GM12875 (cell line): ENCODE measurements at regions not wholly inside any gene's neighbourhood (a gene's known extent, or its start where the extent isn't known, plus 50 kb on each side); places are given as distances from the start of the nearest gene placed in this dataset.

Source experiments
- H3K4me3 ChIP-seq: one replicate; pipeline ENCODE4 v1.5.1; 2011; ENCODE audit warnings: low read depth, low read length, control low read depth
- CTCF ChIP-seq: IDR thresholded peaks from 2 replicates; pipeline ENCODE4 v1.5.1; 2011; ENCODE audit warnings: low read depth, mild to moderate bottlenecking, control low read depth, inconsistent platforms, low read length, moderate library complexity, borderline replicate concordance; ENCODE audit not compliant: insufficient read depth

- TF ChIP-seq CTCF = no peak
Measured at GRCh38 chr16:5873221-5873620, 775.6 kb upstream of the EEF2KMT start.

GRCh38 chr16:5870886-5871691, 773.5 kb upstream of the EEF2KMT start:
- no peak overlapping the region for H3K4me3 ChIP-seq
- TF ChIP-seq CTCF = no peak

More at GRCh38 chr16:5873221-5873620, 775.6 kb upstream of the EEF2KMT start:
- H3K4me3 ChIP-seq = no peak overlapping the region

GRCh38 chr16:5867250-5867649, 769.7 kb upstream of the EEF2KMT start:
- TF ChIP-seq CTCF = no peak
- no peak overlapping the region for H3K4me3 ChIP-seq

DNA sequence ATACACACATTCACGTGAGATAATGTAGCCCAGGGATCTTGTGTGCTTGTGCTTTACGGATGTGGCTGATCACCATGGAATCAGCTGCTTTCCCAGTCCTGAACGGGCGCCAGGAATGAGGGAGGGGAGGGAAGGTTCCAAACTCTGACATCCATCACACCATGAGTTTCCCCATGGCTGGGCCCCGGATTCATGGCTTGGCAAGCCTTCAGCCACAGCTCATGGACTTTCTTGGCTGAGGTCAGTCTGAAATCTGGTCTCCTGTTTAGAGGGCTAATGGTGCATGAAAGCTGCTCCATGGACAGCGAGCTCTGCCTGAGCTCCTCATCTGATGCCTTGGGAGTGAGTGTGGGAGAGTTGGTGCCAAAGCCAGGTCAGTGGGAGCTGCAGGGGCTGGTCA, 767.6 kb upstream of the EEF2KMT start:
- no peak for TF ChIP-seq CTCF

GRCh38 chr16:5863071-5863606, 765.5 kb upstream of the EEF2KMT start:
- TF ChIP-seq CTCF = no peak
- no peak overlapping the region for H3K4me3 ChIP-seq

More for the DNA sequence above, 767.6 kb upstream of the EEF2KMT start:
- H3K4me3 ChIP-seq = no peak overlapping the region

GRCh38 chr16:5862103-5862840, 764.7 kb upstream of the EEF2KMT start:
- no peak for TF ChIP-seq CTCF
- H3K4me3 ChIP-seq = no peak overlapping the region
